Left ventricle myocardium inferior (tissue), 1 donor: ENCODE measurements at regions not wholly inside any gene's neighbourhood (a gene's known extent, or its start where the extent isn't known, plus 50 kb on each side); places are given as distances from the start of the nearest gene placed in this dataset.

Experiments used
- DNase-seq: peaks from one replicate; pipeline ENCODE4 v3.0.0-alpha.2; 2020
- H3K27ac ChIP-seq: fragments of 200-600 bp; replicated peaks from 2 replicates; pipeline ENCODE4 v1.8.0; 2021
- H3K27me3 ChIP-seq: fragments of 200-600 bp; 2 replicates; pipeline ENCODE4 v1.8.0; 2021; ENCODE audit warnings: low read depth
- H3K36me3 ChIP-seq: fragments of 200-600 bp; 2 replicates; pipeline ENCODE4 v1.8.0; 2021
- H3K4me1 ChIP-seq: fragments of 200-600 bp; 2 replicates; pipeline ENCODE4 v1.8.0; 2021
- H3K4me3 ChIP-seq: fragments of 200-600 bp; 2 replicates; pipeline ENCODE4 v1.8.0; 2021; ENCODE audit warnings: mild to moderate bottlenecking, moderate library complexity
- H3K9me3 ChIP-seq: fragments of 200-600 bp; replicated peaks from 2 replicates; pipeline ENCODE4 v1.8.0; 2021
- CTCF ChIP-seq: fragments of 200-600 bp; IDR thresholded peaks from 2 replicates; pipeline ENCODE4 v1.8.0; 2021; ENCODE audit warnings: antibody characterized with exemption, mild to moderate bottlenecking, borderline replicate concordance
- intact Hi-C: fragments of 100-400 bp; cut with micrococcal nuclease; formaldehyde crosslinking; loops from one replicate; pipeline ENCODE4 v1.11.0; 2022
- donor health status: DM: no; HTN: yes; CAD: no; lungs with severe emphysema.

- no peak for TF ChIP-seq CTCF
- intact Hi-C loops, result no loop called here
- no peak for DNase-seq
Observed at GRCh38 chr18:78082816-78083215, 833.2 kb downstream of the GALR1 start.

GRCh38 chr18:78085241-78086185 is 835.9 kb downstream of the GALR1 start:
- Histone ChIP-seq H3K27me3 (peaks cover 21% of the 10 kb centered on the region), H3K4me1 (no peaks in the 10 kb centered on the region), H3K4me3 (no peak overlapping the region), H3K9me3 (no peaks in the 10 kb centered on the region), H3K36me3 (no peaks in the 10 kb centered on the region), H3K27ac (no peak overlapping the region)
- intact Hi-C loops, result no loop called here
- no peak for DNase-seq
- TF ChIP-seq CTCF, result no peak

More at GRCh38 chr18:78082816-78083215, 833.2 kb downstream of the GALR1 start:
- Histone ChIP-seq H3K36me3 (no peaks in the 10 kb centered on the region), H3K27me3 (peaks cover 31% of the 10 kb centered on the region), H3K4me3 (no peak overlapping the region), H3K4me1 (no peaks in the 10 kb centered on the region), H3K9me3 (no peaks in the 10 kb centered on the region), H3K27ac (no peak overlapping the region)

- no peak for TF ChIP-seq CTCF
- intact Hi-C loops, result no loop called here
Observed at GRCh38 chr18:78086931-78087330, 837.3 kb downstream of the GALR1 start.

GRCh38 chr18:78087338-78087737 is 837.7 kb downstream of the GALR1 start:
- TF ChIP-seq CTCF, result no peak
- intact Hi-C loops, result no loop called here

More at GRCh38 chr18:78086931-78087330, 837.3 kb downstream of the GALR1 start:
- Histone ChIP-seq H3K4me1 (no peaks in the 10 kb centered on the region), H3K9me3 (no peaks in the 10 kb centered on the region), H3K4me3 (no peak overlapping the region), H3K27me3 (peaks cover 21% of the 10 kb centered on the region), H3K27ac (no peak overlapping the region), H3K36me3 (no peaks in the 10 kb centered on the region)
- no peak for DNase-seq

GRCh38 chr18:78090584-78090983 is 840.9 kb downstream of the GALR1 start:
- intact Hi-C loops, result no loop called here
- peaks cover 9% of the 10 kb centered on the region for H3K27me3 ChIP-seq
- DNase-seq, result no peak
- H3K36me3 ChIP-seq, result no peaks in the 10 kb centered on the region
- H3K27ac ChIP-seq, result no peak overlapping the region
- H3K9me3 ChIP-seq, result no peaks in the 10 kb centered on the region
- TF ChIP-seq CTCF, result no peak
- H3K4me3 ChIP-seq, result no peak overlapping the region
- H3K4me1 ChIP-seq, result no peaks in the 10 kb centered on the region

More at GRCh38 chr18:78087338-78087737, 837.7 kb downstream of the GALR1 start:
- Histone ChIP-seq H3K4me3 (no peak overlapping the region), H3K36me3 (no peaks in the 10 kb centered on the region), H3K4me1 (no peaks in the 10 kb centered on the region), H3K27me3 (peaks cover 21% of the 10 kb centered on the region), H3K27ac (no peak overlapping the region), H3K9me3 (no peaks in the 10 kb centered on the region)
- DNase-seq, result no peak
